HFFc6 (cell line): ENCODE measurements at regions not wholly inside any gene's neighbourhood (a gene's known extent, or its start where the extent isn't known, plus 50 kb on each side); places are given as distances from the start of the nearest gene placed in this dataset.

Source experiments
- DNase-seq: peaks from one replicate; pipeline ENCODE4 v3.0.0-alpha.2; 2018
- H3K27ac Mint-ChIP-seq: 2 replicates; pipeline ENCODE4 v1.8.0; 2020; ENCODE audit warnings: mild to moderate bottlenecking, mixed read lengths
- H3K27me3 Mint-ChIP-seq: 2 replicates; pipeline ENCODE4 v1.8.0; 2021; ENCODE audit warnings: mild to moderate bottlenecking, moderate library complexity, mixed read lengths; ENCODE audit not compliant: insufficient read depth
- H3K36me3 Mint-ChIP-seq: 2 replicates; pipeline ENCODE4 v1.8.0; 2021; ENCODE audit warnings: low read depth, mixed read lengths
- H3K4me1 Mint-ChIP-seq: 2 replicates; pipeline ENCODE4 v1.8.0; 2020; ENCODE audit warnings: low read depth, mixed read lengths
- H3K4me3 Mint-ChIP-seq: 2 replicates; pipeline ENCODE4 v1.8.0; 2020; ENCODE audit warnings: mild to moderate bottlenecking, moderate library complexity, mixed read lengths
- H3K9me3 Mint-ChIP-seq: 2 replicates; pipeline ENCODE4 v1.8.0; 2020; ENCODE audit warnings: mild to moderate bottlenecking, mixed read lengths
- CTCF ChIP-seq: fragments of 200-600 bp; sonication (generic); IDR thresholded peaks from 2 replicates; pipeline ENCODE4 v1.5.0; 2021; ENCODE audit warnings: antibody characterized with exemption, mild to moderate bottlenecking

GRCh38 chr9:78919701-78920100, 622.8 kb downstream of the PSAT1 start:
- peaks cover 34% of the 10 kb centered on the region for H3K36me3 Mint-ChIP-seq
- peaks cover 26% of the 10 kb centered on the region for H3K9me3 Mint-ChIP-seq
- DNase-seq, result no peak
- H3K27ac Mint-ChIP-seq, result no peak overlapping the region
- H3K27me3 Mint-ChIP-seq, result no peaks in the 10 kb centered on the region; the same call in 1 of the 2 replicates
- no peak overlapping the region for H3K4me3 Mint-ChIP-seq
- TF ChIP-seq CTCF, result no peak
- peaks cover 26% of the 10 kb centered on the region for H3K4me1 Mint-ChIP-seq

DNA sequence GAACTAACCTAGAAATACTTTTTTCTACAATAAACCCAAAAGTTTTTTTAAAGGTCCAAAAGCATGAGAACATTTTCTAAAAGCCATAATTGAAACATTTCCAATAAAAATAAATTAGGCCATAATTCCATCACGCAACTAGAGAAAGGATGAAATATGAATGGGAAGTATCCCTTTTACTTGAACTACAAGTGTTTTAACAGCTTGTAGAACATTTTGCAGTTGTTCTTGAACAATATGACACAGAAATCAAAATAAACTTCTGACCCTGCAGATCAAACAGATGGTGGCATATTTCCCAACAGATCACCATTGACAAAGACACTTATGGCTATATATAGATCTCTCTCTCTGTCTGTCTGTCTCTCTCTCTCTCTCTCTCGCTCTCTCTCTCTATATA, 624.4 kb downstream of the PSAT1 start:
- Mint-ChIP-seq H3K27ac (no peak overlapping the region), H3K4me1 (peaks cover 29% of the 10 kb centered on the region), H3K4me3 (no peak overlapping the region), H3K9me3 (peaks cover 22% of the 10 kb centered on the region), H3K36me3 (peaks cover 29% of the 10 kb centered on the region), H3K27me3 (no peaks in the 10 kb centered on the region)
- TF ChIP-seq CTCF, result no peak
- DNase-seq, result no peak

GRCh38 chr9:78923966-78924659, 627.2 kb downstream of the PSAT1 start:
- no peak overlapping the region for H3K27ac Mint-ChIP-seq
- no peaks in the 10 kb centered on the region for H3K9me3 Mint-ChIP-seq
- H3K27me3 Mint-ChIP-seq, result no peaks in the 10 kb centered on the region
- peaks cover 44% of the 10 kb centered on the region for H3K4me1 Mint-ChIP-seq
- peaks cover 20% of the 10 kb centered on the region for H3K36me3 Mint-ChIP-seq
- no peak for TF ChIP-seq CTCF
- no peak overlapping the region for H3K4me3 Mint-ChIP-seq
- no peak for DNase-seq

GRCh38 chr9:78927099-78927940, 630.4 kb downstream of the PSAT1 start:
- Mint-ChIP-seq H3K4me3 (no peak overlapping the region), H3K36me3 (peaks cover 26% of the 10 kb centered on the region), H3K4me1 (peaks cover 38% of the 10 kb centered on the region), H3K27me3 (no peaks in the 10 kb centered on the region), H3K27ac (no peak overlapping the region), H3K9me3 (no peaks in the 10 kb centered on the region)
- no peak for DNase-seq
- no peak for TF ChIP-seq CTCF

- peaks cover 52% of the 10 kb centered on the region for H3K4me1 Mint-ChIP-seq
- H3K27ac Mint-ChIP-seq, result no peak overlapping the region
- no peaks in the 10 kb centered on the region for H3K9me3 Mint-ChIP-seq
- H3K4me3 Mint-ChIP-seq, result no peak overlapping the region
- no peaks in the 10 kb centered on the region for H3K27me3 Mint-ChIP-seq
- no peak for TF ChIP-seq CTCF
- no peak for DNase-seq
- peaks cover 29% of the 10 kb centered on the region for H3K36me3 Mint-ChIP-seq
Observed at GRCh38 chr9:78928625-78929405, 631.9 kb downstream of the PSAT1 start.
